Upper lobe of left lung (tissue), 4 donors: ENCODE measurements at regions not wholly inside any gene's neighbourhood (a gene's known extent, or its start where the extent isn't known, plus 50 kb on each side); places are given as distances from the start of the nearest gene placed in this dataset.

Experiments used
- CTCF ChIP-seq, 6 experiments: fragments of 450-650 bp in 4 of 6; fragments of 200-600 bp in 2 of 6; sonication (generic) in 2 of 6; IDR thresholded peaks; one replicate each; pipeline ENCODE4 v1.5.1; 2016 to 2019; ENCODE audit warnings: antibody characterized with exemption in 6 of 6
- POLR2A ChIP-seq, 4 donors: fragments of 450-650 bp; IDR thresholded peaks; one replicate each; pipeline ENCODE4 v1.5.1; 2016 to 2017; ENCODE audit warnings: antibody characterized with exemption in 4 of 4, mild to moderate bottlenecking in 2 of 4

GRCh38 chr3:124469555-124469954 lies 260.7 kb upstream of the UMPS start:
- TF ChIP-seq CTCF (IDR thresholded peaks at IDR 0.05) (no peak), POLR2A (IDR thresholded peaks at IDR 0.05) (no peak)
